ENCODE measurements at regions not wholly inside any gene's neighbourhood (a gene's known extent, or its start where the extent isn't known, plus 50 kb on each side); places are given as distances from the start of the nearest gene placed in this dataset.
A peak's percentile ranks its signal among the peaks of the same experiment; 100 is the strongest.
"Not testable (repeated sequence)": the region's sequence is repeated elsewhere in the genome, so short reads cannot be mapped to it uniquely, and the experiment has no call there.

DNA sequence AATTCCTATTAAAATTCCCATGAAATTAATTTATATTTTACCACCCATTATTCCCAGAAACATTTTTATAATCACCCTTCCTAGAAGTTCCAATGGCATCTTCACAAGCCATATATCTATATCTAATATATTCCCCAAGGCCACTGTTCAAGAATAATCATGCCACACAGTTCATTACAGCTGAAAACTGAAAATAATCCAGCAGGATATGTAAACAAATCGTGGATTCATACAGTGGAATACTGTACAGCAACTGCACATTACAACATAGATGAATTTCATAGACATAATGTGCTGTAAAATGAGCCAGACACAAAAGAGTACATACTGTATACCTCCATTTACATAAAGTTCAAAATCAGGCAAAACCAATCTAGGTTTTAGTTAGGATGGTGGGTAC, 63.9 kb upstream of the SERPINE2 start:
- Histone ChIP-seq H3K27me3 (no peaks in the 10 kb centered on the region), H3K4me3 (no peak overlapping the region), H3K4me1 (no peaks in the 10 kb centered on the region), H3K36me3 (no peaks in the 10 kb centered on the region), H3K27ac (no peak overlapping the region), H3K9me3 (no peaks in the 10 kb centered on the region)
- WGBS = 47% methylated on average over 1 of the region's 1 CpG
- TF ChIP-seq POLR2A (IDR thresholded peaks at IDR 0.05) (no peak), POLR2AphosphoS5 (IDR thresholded peaks at IDR 0.05) (no peak), EP300 (IDR thresholded peaks at IDR 0.05) (no peak)
- TF ChIP-seq, protein P1, sequence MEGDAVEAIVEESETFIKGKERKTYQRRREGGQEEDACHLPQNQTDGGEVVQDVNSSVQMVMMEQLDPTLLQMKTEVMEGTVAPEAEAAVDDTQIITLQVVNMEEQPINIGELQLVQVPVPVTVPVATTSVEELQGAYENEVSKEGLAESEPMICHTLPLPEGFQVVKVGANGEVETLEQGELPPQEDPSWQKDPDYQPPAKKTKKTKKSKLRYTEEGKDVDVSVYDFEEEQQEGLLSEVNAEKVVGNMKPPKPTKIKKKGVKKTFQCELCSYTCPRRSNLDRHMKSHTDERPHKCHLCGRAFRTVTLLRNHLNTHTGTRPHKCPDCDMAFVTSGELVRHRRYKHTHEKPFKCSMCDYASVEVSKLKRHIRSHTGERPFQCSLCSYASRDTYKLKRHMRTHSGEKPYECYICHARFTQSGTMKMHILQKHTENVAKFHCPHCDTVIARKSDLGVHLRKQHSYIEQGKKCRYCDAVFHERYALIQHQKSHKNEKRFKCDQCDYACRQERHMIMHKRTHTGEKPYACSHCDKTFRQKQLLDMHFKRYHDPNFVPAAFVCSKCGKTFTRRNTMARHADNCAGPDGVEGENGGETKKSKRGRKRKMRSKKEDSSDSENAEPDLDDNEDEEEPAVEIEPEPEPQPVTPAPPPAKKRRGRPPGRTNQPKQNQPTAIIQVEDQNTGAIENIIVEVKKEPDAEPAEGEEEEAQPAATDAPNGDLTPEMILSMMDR (IDR thresholded peaks at IDR 0.05) = no peak
- no peak for DNase-seq (ENCODE audit: low spot score in 2 of 2)

DNA sequence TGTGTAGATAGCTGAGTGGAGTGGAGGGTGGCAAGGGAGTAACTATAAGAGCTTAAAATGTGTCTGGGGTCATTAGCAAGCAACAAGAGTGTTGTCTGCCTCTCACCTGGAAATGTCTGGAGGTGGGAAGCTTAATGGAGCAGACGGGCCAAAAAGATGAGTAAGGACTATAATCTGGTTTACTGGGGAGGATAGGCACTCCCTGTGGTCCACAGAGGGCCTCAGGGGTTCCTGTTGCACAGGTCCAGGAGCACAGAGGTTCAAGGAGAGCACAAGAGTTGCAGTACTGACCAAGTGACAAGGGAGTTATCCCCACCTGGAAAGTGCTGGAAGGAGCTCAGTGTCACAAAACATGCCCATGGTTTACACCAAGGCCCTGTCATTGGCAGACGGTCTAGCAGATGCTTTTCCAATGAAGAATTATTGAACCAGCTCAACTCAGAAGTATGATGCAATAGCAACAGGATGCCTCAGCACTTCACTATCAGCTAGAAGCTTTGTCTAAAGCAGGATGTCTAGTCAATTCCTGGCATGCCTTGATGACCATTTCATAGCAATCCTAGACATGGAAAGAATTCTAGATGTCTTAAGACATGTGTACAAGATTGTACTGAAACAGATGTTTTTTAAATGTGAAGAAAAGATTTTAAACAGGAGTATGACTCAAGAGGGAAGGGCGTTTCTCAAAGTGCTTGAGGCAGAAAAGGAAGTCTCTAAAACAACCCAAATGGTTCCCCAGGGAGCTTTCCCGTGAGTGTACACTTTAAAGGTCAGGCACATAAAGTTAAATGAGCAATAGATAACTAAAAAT, 62.9 kb upstream of the SERPINE2 start:
- H3K36me3 ChIP-seq = no peaks in the 10 kb centered on the region
- H3K27ac ChIP-seq = peak overlapping the region; percentile 38
- WGBS = 33% methylated on average over 4 of the region's 4 CpGs
- H3K4me3 ChIP-seq = no peak overlapping the region
- TF ChIP-seq POLR2AphosphoS5 (IDR thresholded peaks at IDR 0.05) (peak in 1 of 3 donors; percentile 63), POLR2A (IDR thresholded peaks at IDR 0.05) (no peak)
- no peaks in the 10 kb centered on the region for H3K4me1 ChIP-seq
- no peaks in the 10 kb centered on the region for H3K9me3 ChIP-seq
- H3K27me3 ChIP-seq = no peaks in the 10 kb centered on the region
- DNase-seq (ENCODE audit: low spot score in 2 of 2) = no peak

DNA sequence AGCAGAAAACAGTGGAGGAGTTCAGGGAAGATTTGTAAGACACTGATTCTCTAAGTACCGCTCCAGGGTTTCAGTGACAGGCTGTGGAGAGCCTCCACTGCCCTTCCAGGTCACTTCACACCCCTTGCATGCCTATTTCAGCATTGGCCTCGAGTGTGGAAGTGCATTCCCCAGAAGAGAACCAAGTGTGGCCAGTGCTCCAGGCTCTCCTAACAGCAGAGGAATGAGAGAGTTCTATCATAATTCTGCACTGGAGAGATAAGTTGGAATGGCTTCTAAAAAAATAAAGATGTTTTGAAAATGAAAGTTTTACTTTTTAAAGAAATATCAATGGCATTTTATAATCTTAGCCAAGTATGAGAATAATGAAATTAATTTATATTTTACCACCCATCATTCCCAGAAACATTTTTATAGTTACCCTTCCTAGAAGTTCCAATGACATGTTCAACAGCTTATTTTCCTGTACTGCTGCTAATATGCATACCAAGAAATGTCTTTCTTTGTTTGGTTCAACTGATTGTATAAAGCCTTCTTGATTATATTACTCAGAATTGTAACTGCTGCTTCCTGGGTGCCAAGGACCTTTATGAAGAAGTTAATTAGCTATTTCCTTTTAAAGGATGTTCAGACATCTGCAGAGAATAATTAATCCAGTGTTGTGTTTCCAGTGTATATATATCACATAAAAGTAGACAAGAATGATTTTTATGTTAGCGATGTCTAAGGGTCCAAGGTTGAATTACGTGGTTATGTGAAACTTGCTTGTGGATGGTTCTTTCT, 61.0 kb upstream of the SERPINE2 start:
- WGBS = 77% methylated on average over 4 of the region's 4 CpGs

GRCh38 chr2:224098481-224099230, 59.6 kb upstream of the SERPINE2 start:
- H3K36me3 ChIP-seq = no peaks in the 10 kb centered on the region
- H3K4me1 ChIP-seq = no peaks in the 10 kb centered on the region
- no peaks in the 10 kb centered on the region for H3K9me3 ChIP-seq
- 78% methylated on average over 16 of the region's 16 CpGs for WGBS
- no peak for TF ChIP-seq EP300 (IDR thresholded peaks at IDR 0.05)
- no peak for TF ChIP-seq POLR2AphosphoS5 (IDR thresholded peaks at IDR 0.05)
- TF ChIP-seq POLR2A (IDR thresholded peaks at IDR 0.05) = no peak
- TF ChIP-seq, protein P1 (IDR thresholded peaks at IDR 0.05) = no peak
- no peak overlapping the region for H3K4me3 ChIP-seq
- DNase-seq (ENCODE audit: low spot score in 2 of 2) = no peak
- H3K27ac ChIP-seq = no peak overlapping the region
- no peaks in the 10 kb centered on the region for H3K27me3 ChIP-seq

More for the DNA sequence above, 61.0 kb upstream of the SERPINE2 start:
- Histone ChIP-seq H3K27ac (no peak overlapping the region), H3K27me3 (no peaks in the 10 kb centered on the region), H3K4me1 (no peaks in the 10 kb centered on the region), H3K4me3 (no peak overlapping the region), H3K9me3 (no peaks in the 10 kb centered on the region), H3K36me3 (no peaks in the 10 kb centered on the region)
- TF ChIP-seq POLR2A (IDR thresholded peaks at IDR 0.05) (no peak), POLR2AphosphoS5 (IDR thresholded peaks at IDR 0.05) (no peak), EP300 (IDR thresholded peaks at IDR 0.05) (no peak)
- TF ChIP-seq, protein P1 (IDR thresholded peaks at IDR 0.05) = no peak
- DNase-seq (ENCODE audit: low spot score in 2 of 2) = no peak

- Histone ChIP-seq H3K4me3 (no peak overlapping the region), H3K27me3 (no peaks in the 10 kb centered on the region), H3K9me3 (no peaks in the 10 kb centered on the region), H3K27ac (no peak overlapping the region), H3K36me3 (no peaks in the 10 kb centered on the region), H3K4me1 (no peaks in the 10 kb centered on the region)
- 85% methylated on average over 1 of the region's 1 CpG for WGBS
- no peak for TF ChIP-seq POLR2AphosphoS5 (IDR thresholded peaks at IDR 0.05)
- TF ChIP-seq POLR2A (IDR thresholded peaks at IDR 0.05) = no peak
- no peak for TF ChIP-seq EP300 (IDR thresholded peaks at IDR 0.05)
- TF ChIP-seq, protein P1 (IDR thresholded peaks at IDR 0.05) = no peak
- no peak for DNase-seq (ENCODE audit: low spot score in 2 of 2)
These were observed 55.3 kb upstream of the SERPINE2 start for GRCh38 chr2:224094413-224094812.

GRCh38 chr2:224091671-224092070, 52.6 kb upstream of the SERPINE2 start:
- DNase-seq (ENCODE audit: low spot score in 2 of 2); H3K36me3 ChIP-seq; H3K27me3 ChIP-seq; H3K9me3 ChIP-seq; H3K4me1 ChIP-seq; H3K27ac ChIP-seq; H3K4me3 ChIP-seq: not testable (repeated sequence)
- 77% methylated on average over 5 of the region's 5 CpGs for WGBS

DNA sequence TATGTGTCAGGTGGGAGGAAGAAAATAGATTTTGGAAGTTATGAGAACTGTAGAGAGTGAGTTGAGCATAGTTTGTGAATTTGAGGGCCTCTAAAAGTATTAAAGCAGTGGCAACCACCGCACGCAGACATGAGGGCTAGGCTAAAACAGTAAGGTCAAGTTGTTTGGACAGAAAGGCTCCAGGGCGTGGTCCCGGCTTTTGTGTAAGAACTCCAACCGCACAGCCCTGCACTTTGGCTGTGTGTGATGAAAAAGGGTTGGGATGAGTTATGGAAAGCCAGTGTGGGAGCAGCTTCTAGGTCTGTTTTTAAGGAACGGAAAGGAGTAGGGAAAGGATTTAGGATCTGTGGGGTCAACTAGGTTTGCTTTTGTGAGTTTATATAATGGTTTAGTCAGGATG, 50.5 kb upstream of the SERPINE2 start:
- H3K9me3 ChIP-seq; H3K27ac ChIP-seq; H3K27me3 ChIP-seq; H3K4me1 ChIP-seq; H3K36me3 ChIP-seq; DNase-seq (ENCODE audit: low spot score in 2 of 2); H3K4me3 ChIP-seq: not testable (repeated sequence)
- WGBS = 82% methylated on average over 6 of the region's 6 CpGs

Measured in suprapubic skin (tissue), 4 donors.